ENCODE measurements at regions not wholly inside any gene's neighbourhood (a gene's known extent, or its start where the extent isn't known, plus 50 kb on each side); places are given as distances from the start of the nearest gene placed in this dataset.

DNA sequence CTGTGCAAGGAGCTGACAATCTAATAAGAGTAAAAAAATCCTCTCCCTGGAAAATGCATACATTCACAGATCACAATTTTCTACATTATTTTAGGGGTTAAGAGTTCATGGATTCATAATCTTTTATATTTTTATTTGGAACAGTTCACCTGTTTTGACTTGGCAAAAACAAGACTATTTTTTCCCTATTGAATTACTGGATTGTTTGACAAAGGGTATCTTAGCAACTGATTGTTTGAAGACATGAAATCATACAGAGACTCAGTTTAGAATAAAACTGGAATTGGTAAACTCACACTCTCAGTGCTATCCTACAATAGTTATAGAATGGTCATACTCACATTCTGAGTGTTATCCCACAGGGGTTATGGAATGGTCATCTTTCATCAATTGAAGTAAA lies 358.2 kb upstream of the PTGER4 start:
- POLR2A ChIA-PET, result interaction anchor here (0.7 kb wide), 1 partner anchor 1426 kb away, joined by 3 read pairs; no protein-coding TSS in a partner anchor
- no peak for DNase-seq (ENCODE audit: unreplicated experiment)
- intact Hi-C loops (cut with micrococcal nuclease), result no loop called here
- Mint-ChIP-seq H3K27ac (ENCODE audit: low read depth, unreplicated experiment) (no peak overlapping the region), H3K4me3 (ENCODE audit: unreplicated experiment) (no peak overlapping the region), H3K36me3 (ENCODE audit: insufficient read depth, unreplicated experiment) (no peaks in the 10 kb centered on the region), H3K27me3 (ENCODE audit: insufficient read depth, unreplicated experiment) (no peaks in the 10 kb centered on the region), H3K9me3 (ENCODE audit: unreplicated experiment) (no peaks in the 10 kb centered on the region), H3K4me1 (ENCODE audit: insufficient read depth, unreplicated experiment) (no peaks in the 10 kb centered on the region)
- no peak for TF ChIP-seq CTCF (IDR thresholded peaks at IDR 0.05; ENCODE audit: unreplicated experiment)
- CTCF ChIA-PET, result no interaction called here
- no TSS peak for BruUV-seq (replicated peaks)

DNA sequence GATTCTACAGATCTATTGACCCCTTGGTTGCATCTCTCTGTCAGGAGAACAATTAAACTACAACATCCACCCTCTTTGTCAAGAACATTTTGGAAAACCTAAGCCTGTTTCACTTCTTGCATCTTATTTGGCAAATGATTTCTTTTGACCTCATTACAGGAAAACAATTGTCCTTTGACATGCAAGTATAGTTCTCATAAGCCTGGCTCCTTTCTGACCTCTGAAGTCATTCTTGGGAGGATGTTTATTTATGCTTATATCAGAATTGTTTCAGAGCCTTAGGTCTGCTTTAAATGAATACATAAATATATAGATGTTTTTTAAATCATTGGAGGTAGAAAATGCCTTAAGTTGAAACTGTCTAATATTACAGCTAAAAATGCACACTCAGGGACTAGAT lies 361.3 kb upstream of the PTGER4 start:
- intact Hi-C loops (cut with micrococcal nuclease), result no loop called here
- no TSS peak for BruUV-seq (replicated peaks)
- no peak for DNase-seq (ENCODE audit: unreplicated experiment)
- POLR2A ChIA-PET, result no interaction called here
- Mint-ChIP-seq H3K4me1 (ENCODE audit: insufficient read depth, unreplicated experiment) (peaks cover 5% of the 10 kb centered on the region), H3K4me3 (ENCODE audit: unreplicated experiment) (no peak overlapping the region), H3K27ac (ENCODE audit: low read depth, unreplicated experiment) (no peak overlapping the region), H3K36me3 (ENCODE audit: insufficient read depth, unreplicated experiment) (no peaks in the 10 kb centered on the region), H3K9me3 (ENCODE audit: unreplicated experiment) (no peaks in the 10 kb centered on the region), H3K27me3 (ENCODE audit: insufficient read depth, unreplicated experiment) (no peaks in the 10 kb centered on the region)
- TF ChIP-seq CTCF (IDR thresholded peaks at IDR 0.05; ENCODE audit: unreplicated experiment), result no peak
- CTCF ChIA-PET, result interaction anchor here (0.5 kb wide), 1 partner anchor 17 kb away, joined by 3 read pairs; no protein-coding TSS in a partner anchor

DNA sequence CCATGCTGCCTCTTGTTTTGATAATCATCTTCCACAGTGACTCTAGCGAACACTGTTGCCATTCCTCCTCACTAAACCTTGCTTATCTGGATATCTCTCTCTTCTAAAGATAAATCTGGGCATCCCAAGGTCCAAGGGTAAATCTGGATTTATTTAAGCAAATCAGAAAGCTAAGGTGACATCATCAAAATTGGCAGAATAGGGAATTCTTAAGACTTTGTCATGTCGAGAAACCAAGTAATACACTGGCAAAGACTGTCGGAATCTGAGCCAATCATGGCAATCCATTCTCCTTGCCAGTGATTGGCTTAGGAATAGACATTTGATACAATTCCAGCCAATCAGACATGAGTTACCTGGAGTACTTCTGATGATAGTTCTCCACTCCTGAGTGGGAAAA lies 362.7 kb upstream of the PTGER4 start:
- TF ChIP-seq CTCF (IDR thresholded peaks at IDR 0.05; ENCODE audit: unreplicated experiment), result no peak
- DNase-seq (ENCODE audit: unreplicated experiment), result no peak
- intact Hi-C loops (cut with micrococcal nuclease), result no loop called here
- Mint-ChIP-seq H3K27me3 (ENCODE audit: insufficient read depth, unreplicated experiment) (no peaks in the 10 kb centered on the region), H3K9me3 (ENCODE audit: unreplicated experiment) (no peaks in the 10 kb centered on the region), H3K4me1 (ENCODE audit: insufficient read depth, unreplicated experiment) (peaks cover 5% of the 10 kb centered on the region), H3K27ac (ENCODE audit: low read depth, unreplicated experiment) (no peak overlapping the region), H3K4me3 (ENCODE audit: unreplicated experiment) (no peak overlapping the region), H3K36me3 (ENCODE audit: insufficient read depth, unreplicated experiment) (no peaks in the 10 kb centered on the region)
- no TSS peak for BruUV-seq (replicated peaks)
- ChIA-PET CTCF (no interaction called here), POLR2A (no interaction called here)

GRCh38 chr5:40315126-40315525 lies 364.6 kb upstream of the PTGER4 start:
- no peak for DNase-seq (ENCODE audit: unreplicated experiment)
- no TSS peak for BruUV-seq (replicated peaks)
- ChIA-PET POLR2A (no interaction called here), CTCF (no interaction called here)
- Mint-ChIP-seq H3K36me3 (ENCODE audit: insufficient read depth, unreplicated experiment) (no peaks in the 10 kb centered on the region), H3K4me1 (ENCODE audit: insufficient read depth, unreplicated experiment) (peaks cover 5% of the 10 kb centered on the region), H3K4me3 (ENCODE audit: unreplicated experiment) (no peak overlapping the region), H3K27ac (ENCODE audit: low read depth, unreplicated experiment) (no peak overlapping the region), H3K27me3 (ENCODE audit: insufficient read depth, unreplicated experiment) (no peaks in the 10 kb centered on the region), H3K9me3 (ENCODE audit: unreplicated experiment) (no peaks in the 10 kb centered on the region)
- no peak for TF ChIP-seq CTCF (IDR thresholded peaks at IDR 0.05; ENCODE audit: unreplicated experiment)
- intact Hi-C loops (cut with micrococcal nuclease), result no loop called here

Measured in MCF 10A (cell line).